ENCODE measurements at regions not wholly inside any gene's neighbourhood (a gene's known extent, or its start where the extent isn't known, plus 50 kb on each side); places are given as distances from the start of the nearest gene placed in this dataset.
"Not testable (repeated sequence)": the region's sequence is repeated elsewhere in the genome, so short reads cannot be mapped to it uniquely, and the experiment has no call there.

- DNase-seq: no peak
Measured at GRCh38 chr3:61387817-61388216, 136.6 kb upstream of the FHIT start.

- DNase-seq: not testable (repeated sequence)
Measured at GRCh38 chr3:61393480-61393947, 142.3 kb upstream of the FHIT start.

GRCh38 chr3:61401359-61401758, 150.1 kb upstream of the FHIT start:
- DNase-seq: no peak

GRCh38 chr3:61407397-61407796, 154.0 kb upstream of the PTPRG start:
- no peak for DNase-seq

GRCh38 chr3:61409638-61410037, 151.7 kb upstream of the PTPRG start:
- no peak for DNase-seq

- DNase-seq: not testable (repeated sequence)
Measured at GRCh38 chr3:61410358-61410757, 151.0 kb upstream of the PTPRG start.

GRCh38 chr3:61411009-61411662, 150.2 kb upstream of the PTPRG start:
- no peak for DNase-seq

- DNase-seq: no peak
Measured at GRCh38 chr3:61414456-61414855, 146.9 kb upstream of the PTPRG start.

GRCh38 chr3:61415201-61415600, 146.2 kb upstream of the PTPRG start:
- no peak for DNase-seq

GRCh38 chr3:61416618-61417017, 144.8 kb upstream of the PTPRG start:
- no peak for DNase-seq

GRCh38 chr3:61417352-61417751, 144.0 kb upstream of the PTPRG start:
- DNase-seq: no peak

GRCh38 chr3:61420136-61420759, 141.1 kb upstream of the PTPRG start:
- DNase-seq: no peak

- no peak for DNase-seq
Measured at GRCh38 chr3:61422945-61423673, 138.3 kb upstream of the PTPRG start.

GRCh38 chr3:61425356-61425755, 136.0 kb upstream of the PTPRG start:
- DNase-seq: no peak

GRCh38 chr3:61429106-61429505, 132.3 kb upstream of the PTPRG start:
- DNase-seq: no peak

- DNase-seq: not testable (repeated sequence)
Measured at GRCh38 chr3:61434901-61435300, 126.5 kb upstream of the PTPRG start.

GRCh38 chr3:61435361-61435760, 126.0 kb upstream of the PTPRG start:
- DNase-seq: not testable (repeated sequence)

- no peak for DNase-seq
Measured at GRCh38 chr3:61438253-61439121, 122.9 kb upstream of the PTPRG start.

- DNase-seq: no peak
Measured at GRCh38 chr3:61439122-61439458, 122.3 kb upstream of the PTPRG start.

GRCh38 chr3:61442696-61443095, 118.7 kb upstream of the PTPRG start:
- no peak for DNase-seq

- no peak for DNase-seq
Measured at GRCh38 chr3:61443886-61444285, 117.5 kb upstream of the PTPRG start.

GRCh38 chr3:61444782-61445181, 116.6 kb upstream of the PTPRG start:
- DNase-seq: no peak

- no peak for DNase-seq
Measured at GRCh38 chr3:61445924-61446323, 115.4 kb upstream of the PTPRG start.
